Activated CD4-positive, alpha-beta T cell treated with anti-CD3 and anti-CD28 coated beads, Interleukin-2, amount 10 ng/mL, durations not matched to agents 7 days and 5 days (primary cell): ENCODE measurements at regions not wholly inside any gene's neighbourhood (a gene's known extent, or its start where the extent isn't known, plus 50 kb on each side); places are given as distances from the start of the nearest gene placed in this dataset.

Experiments used
- CTCF ChIA-PET: fragments of 350-600 bp; sonication (Branson Sonifier 250); formaldehyde crosslinking; loops from one replicate; lab custom pipeline; 2021; ENCODE audit warnings: antibody characterized with exemption; lab: Charles Lee
- POLR2A ChIA-PET: fragments of 350-600 bp; sonication (Branson Sonifier 250); formaldehyde crosslinking; loops from one replicate; lab custom pipeline; 2021; ENCODE audit warnings: antibody characterized with exemption; lab: Charles Lee
- DNase-seq: peaks from one replicate; pipeline ENCODE4 v3.0.0-alpha.2; 2020
- H3K27ac Mint-ChIP-seq: one replicate; pipeline ENCODE4 v1.8.0; 2021; ENCODE audit warnings: mild to moderate bottlenecking, moderate library complexity, mixed read lengths
- H3K27me3 Mint-ChIP-seq: one replicate; pipeline ENCODE4 v1.8.0; 2021; ENCODE audit warnings: mixed read lengths
- H3K36me3 Mint-ChIP-seq: one replicate; pipeline ENCODE4 v1.8.0; 2021; ENCODE audit warnings: low read depth, mixed read lengths
- H3K4me1 Mint-ChIP-seq: one replicate; pipeline ENCODE4 v1.8.0; 2021; ENCODE audit warnings: mixed read lengths
- H3K4me3 Mint-ChIP-seq: one replicate; pipeline ENCODE4 v1.8.0; 2021; ENCODE audit warnings: mild to moderate bottlenecking, moderate library complexity, mixed read lengths
- H3K9me3 Mint-ChIP-seq: one replicate; pipeline ENCODE4 v1.8.0; 2021; ENCODE audit warnings: mixed read lengths

GRCh38 chrX:69238887-69239231 is 73.6 kb upstream of the PJA1 start:
- no peaks in the 10 kb centered on the region for H3K4me1 Mint-ChIP-seq
- H3K27ac Mint-ChIP-seq: no peak overlapping the region
- ChIA-PET CTCF (interaction anchor here (1.9 kb wide), 1 partner anchor 15 kb away, joined by 5 read pairs; no protein-coding TSS in a partner anchor), POLR2A (no interaction called here)
- no peaks in the 10 kb centered on the region for H3K36me3 Mint-ChIP-seq
- H3K9me3 Mint-ChIP-seq: no peaks in the 10 kb centered on the region
- DNase-seq: no peak
- H3K27me3 Mint-ChIP-seq: peaks cover 6% of the 10 kb centered on the region
- H3K4me3 Mint-ChIP-seq: no peak overlapping the region

GRCh38 chrX:69238114-69238886 is 73.0 kb upstream of the PJA1 start:
- H3K27ac Mint-ChIP-seq: no peak overlapping the region
- CTCF ChIA-PET: interaction anchor here (1.9 kb wide), 1 partner anchor 15 kb away, joined by 5 read pairs; no protein-coding TSS in a partner anchor

GRCh38 chrX:69237236-69237635 is 72.0 kb upstream of the PJA1 start:
- Mint-ChIP-seq H3K27ac (no peak overlapping the region), H3K4me1 (no peaks in the 10 kb centered on the region), H3K9me3 (no peaks in the 10 kb centered on the region), H3K36me3 (no peaks in the 10 kb centered on the region), H3K4me3 (no peak overlapping the region), H3K27me3 (no peaks in the 10 kb centered on the region)
- POLR2A ChIA-PET: no interaction called here
- DNase-seq: no peak
- CTCF ChIA-PET: interaction anchor here (1.9 kb wide), 1 partner anchor 14 kb away, joined by 5 read pairs; no protein-coding TSS in a partner anchor

More at GRCh38 chrX:69238114-69238886, 73.0 kb upstream of the PJA1 start:
- H3K9me3 Mint-ChIP-seq: no peaks in the 10 kb centered on the region
- H3K36me3 Mint-ChIP-seq: no peaks in the 10 kb centered on the region
- H3K27me3 Mint-ChIP-seq: peaks cover 2% of the 10 kb centered on the region
- H3K4me3 Mint-ChIP-seq: no peak overlapping the region
- H3K4me1 Mint-ChIP-seq: no peaks in the 10 kb centered on the region
- DNase-seq: no peak
- POLR2A ChIA-PET: no interaction called here

GRCh38 chrX:69236641-69237040 is 71.4 kb upstream of the PJA1 start:
- H3K27me3 Mint-ChIP-seq: no peaks in the 10 kb centered on the region
- no peaks in the 10 kb centered on the region for H3K36me3 Mint-ChIP-seq
- no peak overlapping the region for H3K4me3 Mint-ChIP-seq
- DNase-seq: no peak
- no peak overlapping the region for H3K27ac Mint-ChIP-seq
- H3K9me3 Mint-ChIP-seq: no peaks in the 10 kb centered on the region
- ChIA-PET CTCF (interaction anchor here (1.9 kb wide), 1 partner anchor 13 kb away, joined by 5 read pairs; no protein-coding TSS in a partner anchor), POLR2A (no interaction called here)
- H3K4me1 Mint-ChIP-seq: no peaks in the 10 kb centered on the region

GRCh38 chrX:69234624-69235023 is 69.4 kb upstream of the PJA1 start:
- Mint-ChIP-seq H3K9me3 (no peaks in the 10 kb centered on the region), H3K4me3 (no peak overlapping the region), H3K36me3 (no peaks in the 10 kb centered on the region), H3K27me3 (no peaks in the 10 kb centered on the region), H3K27ac (no peak overlapping the region), H3K4me1 (no peaks in the 10 kb centered on the region)
- CTCF ChIA-PET: interaction anchor here (1.0 kb wide), 1 partner anchor 23 kb away, joined by 3 read pairs; no protein-coding TSS in a partner anchor
- DNase-seq: no peak
- POLR2A ChIA-PET: no interaction called here

- Mint-ChIP-seq H3K27me3 (no peaks in the 10 kb centered on the region), H3K4me1 (no peaks in the 10 kb centered on the region), H3K27ac (no peak overlapping the region), H3K36me3 (no peaks in the 10 kb centered on the region), H3K9me3 (no peaks in the 10 kb centered on the region), H3K4me3 (no peak overlapping the region)
- POLR2A ChIA-PET: no interaction called here
- no peak for DNase-seq
- CTCF ChIA-PET: interaction anchor here (1.8 kb wide), 1 partner anchor 405 kb away, joined by 4 read pairs; the partner anchor contains the start of gene EFNB1
These were observed 67.7 kb upstream of the PJA1 start for GRCh38 chrX:69232945-69233344.

GRCh38 chrX:69231903-69232302 is 66.7 kb upstream of the PJA1 start:
- H3K36me3 Mint-ChIP-seq: no peaks in the 10 kb centered on the region
- no peaks in the 10 kb centered on the region for H3K4me1 Mint-ChIP-seq
- ChIA-PET POLR2A (no interaction called here), CTCF (interaction anchor here (0.9 to 1.8 kb wide), 2 partner anchors 10 to 404 kb away, joined by 3 to 4 read pairs; partner anchors contain the start of gene EFNB1)
- H3K4me3 Mint-ChIP-seq: no peak overlapping the region
- no peak overlapping the region for H3K27ac Mint-ChIP-seq
- H3K9me3 Mint-ChIP-seq: no peaks in the 10 kb centered on the region
- DNase-seq: no peak
- no peaks in the 10 kb centered on the region for H3K27me3 Mint-ChIP-seq

- CTCF ChIA-PET: no interaction called here
- POLR2A ChIA-PET: no interaction called here
- Mint-ChIP-seq H3K4me3 (no peak overlapping the region), H3K36me3 (no peaks in the 10 kb centered on the region), H3K9me3 (no peaks in the 10 kb centered on the region), H3K4me1 (no peaks in the 10 kb centered on the region), H3K27ac (no peak overlapping the region), H3K27me3 (no peaks in the 10 kb centered on the region)
- DNase-seq: no peak
These were observed 64.2 kb upstream of the PJA1 start for GRCh38 chrX:69229436-69229835.

- no peak for DNase-seq
- no peaks in the 10 kb centered on the region for H3K36me3 Mint-ChIP-seq
- H3K9me3 Mint-ChIP-seq: no peaks in the 10 kb centered on the region
- no peak overlapping the region for H3K27ac Mint-ChIP-seq
- H3K4me1 Mint-ChIP-seq: no peaks in the 10 kb centered on the region
- no peak overlapping the region for H3K4me3 Mint-ChIP-seq
- H3K27me3 Mint-ChIP-seq: no peaks in the 10 kb centered on the region
- ChIA-PET POLR2A (no interaction called here), CTCF (no interaction called here)
These were observed 63.5 kb upstream of the PJA1 start for GRCh38 chrX:69228732-69229131.

GRCh38 chrX:69226459-69227158 is 61.4 kb upstream of the PJA1 start:
- DNase-seq: no peak
- Mint-ChIP-seq H3K36me3 (no peaks in the 10 kb centered on the region), H3K27me3 (no peaks in the 10 kb centered on the region), H3K4me1 (no peaks in the 10 kb centered on the region), H3K27ac (no peak overlapping the region), H3K4me3 (no peak overlapping the region), H3K9me3 (no peaks in the 10 kb centered on the region)
- ChIA-PET CTCF (no interaction called here), POLR2A (no interaction called here)

- peak; percentile 71 for DNase-seq
- CTCF ChIA-PET: interaction anchor here (0.5 to 1.7 kb wide), 10 partner anchors 9 to 467 kb away, joined by 3 to 10 read pairs (median 3); partner anchors contain the start of gene EFNB1
- Mint-ChIP-seq H3K4me1 (no peaks in the 10 kb centered on the region), H3K4me3 (no peak overlapping the region), H3K27ac (no peak overlapping the region), H3K9me3 (no peaks in the 10 kb centered on the region), H3K27me3 (no peaks in the 10 kb centered on the region), H3K36me3 (no peaks in the 10 kb centered on the region)
- POLR2A ChIA-PET: no interaction called here
These were observed 57.1 kb upstream of the PJA1 start for GRCh38 chrX:69222103-69223090.
